ENCODE measurements at regions not wholly inside any gene's neighbourhood (a gene's known extent, or its start where the extent isn't known, plus 50 kb on each side); places are given as distances from the start of the nearest gene placed in this dataset.

GRCh38 chr18:39913672-39914366 is 2041.2 kb upstream of the PIK3C3 start:
- no peak for TF ChIP-seq CTCF (conservative IDR thresholded peaks at IDR 0.05 in 1 of 2, IDR thresholded peaks at IDR 0.05 in 1 of 2; ENCODE audit: extremely low read depth in 1 of 2, insufficient read depth in 1 of 2, low read depth in 1 of 2, low read length in 2 of 2)
- TF ChIP-seq EZH2 (IDR thresholded peaks at IDR 0.05; ENCODE audit: borderline replicate concordance, low read length), result no peak
